ENCODE measurements at regions not wholly inside any gene's neighbourhood (a gene's known extent, or its start where the extent isn't known, plus 50 kb on each side); places are given as distances from the start of the nearest gene placed in this dataset.
"Not testable (repeated sequence)": the region's sequence is repeated elsewhere in the genome, so short reads cannot be mapped to it uniquely, and the experiment has no call there.

DNA sequence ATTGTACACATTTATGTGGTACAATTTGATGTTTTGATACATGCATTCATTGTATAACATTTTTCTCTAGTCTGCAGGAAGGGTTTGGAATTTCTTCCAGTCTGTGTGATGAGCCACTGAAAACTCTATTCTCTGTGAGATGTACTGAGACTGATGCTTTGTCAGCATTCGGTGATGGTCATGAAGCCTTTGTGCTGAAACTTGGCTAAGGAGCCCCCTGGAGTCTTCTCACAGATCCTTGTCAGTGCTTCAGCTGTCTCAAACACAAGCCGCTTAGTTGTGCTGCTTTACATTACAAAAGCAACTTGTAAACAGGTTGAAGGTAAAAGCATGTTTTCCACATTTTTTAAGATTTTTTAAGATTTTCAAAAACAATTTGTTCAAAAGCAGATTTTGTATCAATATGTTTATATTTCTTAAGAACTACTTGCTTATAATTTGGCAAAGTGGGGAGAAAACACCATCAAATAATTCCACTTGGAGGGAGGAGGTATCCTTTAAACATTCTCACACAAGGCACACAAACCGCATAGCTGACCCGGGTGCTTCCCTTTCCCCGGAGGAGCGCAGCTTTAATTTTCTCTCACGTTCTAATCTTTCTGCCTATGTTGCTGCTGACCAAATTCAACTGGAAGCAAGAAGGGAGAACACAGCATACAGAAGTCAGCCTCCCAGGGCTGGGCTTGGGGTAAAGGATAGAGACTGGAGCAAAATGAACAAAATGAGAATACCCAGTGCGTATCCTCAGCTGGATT is 249.8 kb upstream of the VSTM2A start:
- no peak for DNase-seq

DNA sequence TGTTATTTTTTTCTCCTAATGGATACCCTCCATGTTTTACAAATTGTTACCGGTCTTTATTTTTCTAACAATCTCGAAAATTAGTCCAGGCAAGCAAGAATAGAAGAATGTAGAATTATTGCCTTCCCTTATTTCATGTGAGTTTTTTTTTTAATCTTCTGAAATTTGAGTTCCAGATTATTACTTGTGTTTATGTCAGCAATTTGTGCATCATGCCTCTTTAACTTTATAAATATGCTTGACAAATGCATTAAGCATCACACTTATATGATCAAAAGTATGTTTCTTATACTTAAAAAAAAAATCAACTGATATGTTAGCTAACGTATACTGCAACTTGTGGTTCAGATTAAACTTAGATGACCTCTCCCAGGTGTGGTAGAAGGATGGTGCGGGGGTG is 242.7 kb upstream of the VSTM2A start:
- no peak for DNase-seq

GRCh38 chr7:54315955-54316354 is 226.2 kb upstream of the VSTM2A start:
- DNase-seq = not testable (repeated sequence)

- no peak for DNase-seq
These were observed 215.5 kb upstream of the VSTM2A start for GRCh38 chr7:54326592-54327167.

- no peak for DNase-seq
These were observed 211.9 kb upstream of the VSTM2A start for GRCh38 chr7:54330216-54330800.

GRCh38 chr7:54331311-54331710 is 210.9 kb upstream of the VSTM2A start:
- DNase-seq = no peak

GRCh38 chr7:54332301-54332700 is 209.9 kb upstream of the VSTM2A start:
- DNase-seq = no peak

DNA sequence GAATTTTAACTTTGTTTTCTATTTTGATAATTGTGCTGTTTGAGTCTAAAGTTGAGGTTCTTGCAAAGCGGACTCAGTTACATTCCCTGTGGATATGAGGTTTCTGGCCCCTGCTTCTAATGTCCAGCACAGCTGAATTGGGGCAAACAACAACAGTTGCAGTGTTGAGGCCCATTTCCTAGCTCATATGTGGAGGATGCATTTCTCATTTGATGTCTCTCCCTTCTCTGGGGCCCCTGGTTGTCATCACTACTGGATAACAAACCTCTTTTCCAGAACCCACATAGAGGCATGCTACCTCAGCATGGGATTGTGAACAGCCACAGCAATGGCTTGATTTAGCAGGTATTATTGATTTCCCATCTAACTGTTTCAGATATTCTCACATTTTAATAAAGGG is 208.2 kb upstream of the VSTM2A start:
- no peak for DNase-seq

DNA sequence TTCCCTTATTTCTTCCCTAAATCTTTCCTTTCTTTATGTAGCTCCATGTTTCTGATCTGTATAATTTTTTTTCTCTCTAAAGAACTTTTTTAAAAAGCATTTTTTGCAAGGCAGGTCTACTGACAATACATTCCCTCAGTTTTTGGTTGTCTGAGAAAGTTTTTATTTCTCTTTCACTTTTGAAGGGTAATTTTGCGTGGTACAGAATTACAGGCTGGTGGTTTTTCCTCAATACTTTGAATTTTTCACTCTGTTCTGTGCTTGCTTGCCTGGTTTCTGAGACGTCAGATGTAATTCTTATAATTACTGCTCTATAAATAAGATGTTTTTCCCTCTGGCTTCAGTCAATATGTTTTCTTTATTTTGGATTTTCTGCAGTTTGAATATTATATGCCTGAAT is 205.4 kb upstream of the VSTM2A start:
- no peak for DNase-seq

DNA sequence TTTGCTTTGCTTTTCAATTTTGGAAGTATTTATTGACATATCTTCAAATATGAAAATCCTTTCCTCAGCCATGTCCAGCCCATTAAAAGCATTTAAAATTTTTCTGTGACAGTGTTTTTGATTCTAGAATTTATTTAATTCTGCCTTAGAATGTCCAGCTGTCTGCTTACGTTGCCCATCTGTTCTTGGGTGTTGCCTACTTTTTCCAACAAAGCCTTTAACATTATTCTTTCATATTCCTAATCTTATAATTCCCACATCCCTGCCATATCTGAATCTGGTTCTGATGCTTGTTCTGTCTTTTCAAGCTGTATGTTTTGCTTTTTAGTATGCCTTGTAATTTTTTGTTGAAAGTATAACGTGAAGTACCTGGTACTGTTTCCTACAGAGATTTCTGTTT is 204.7 kb upstream of the VSTM2A start:
- DNase-seq = no peak

DNA sequence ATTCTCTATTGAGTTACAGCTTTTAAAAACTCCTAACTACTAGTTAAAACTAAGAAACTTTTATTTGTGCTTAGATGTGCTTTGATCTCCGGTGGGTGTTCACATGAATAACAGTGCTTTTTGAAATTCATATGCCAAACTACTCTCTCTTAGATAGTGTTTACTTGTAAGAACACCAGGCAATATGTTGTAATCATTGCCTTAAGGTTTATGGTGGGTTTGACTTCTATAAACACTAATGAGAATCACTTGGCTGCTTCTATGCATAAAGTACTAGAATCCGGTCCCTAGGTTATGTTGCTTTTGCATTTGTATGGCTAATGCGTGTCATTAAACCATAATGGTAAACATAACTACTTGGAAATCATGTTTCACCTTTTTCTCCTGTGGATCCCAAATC is 203.9 kb upstream of the VSTM2A start:
- no peak for DNase-seq

DNA sequence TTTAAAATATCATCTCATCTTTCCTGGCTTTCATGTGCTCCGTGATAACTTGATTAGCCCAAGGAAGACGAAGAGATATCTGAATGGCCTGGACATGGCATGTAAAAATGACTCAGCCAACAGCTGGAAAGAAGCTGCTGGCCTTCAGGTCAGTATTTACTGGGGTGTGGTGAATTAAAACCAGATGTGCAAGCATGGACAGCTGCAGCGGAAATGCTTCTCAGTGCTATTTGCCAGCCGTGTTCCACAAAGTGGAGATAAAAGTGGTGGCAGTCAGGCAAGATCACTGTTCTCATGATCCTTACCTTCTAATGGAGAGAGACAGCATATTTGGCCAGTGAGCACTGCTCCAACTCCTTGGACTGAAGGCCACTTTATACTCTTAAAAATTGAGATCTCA is 203.1 kb upstream of the VSTM2A start:
- no peak for DNase-seq

- DNase-seq = no peak
These were observed 199.7 kb upstream of the VSTM2A start for GRCh38 chr7:54342458-54342857.

- no peak for DNase-seq
These were observed 198.7 kb upstream of the VSTM2A start for GRCh38 chr7:54343511-54343910.

DNA sequence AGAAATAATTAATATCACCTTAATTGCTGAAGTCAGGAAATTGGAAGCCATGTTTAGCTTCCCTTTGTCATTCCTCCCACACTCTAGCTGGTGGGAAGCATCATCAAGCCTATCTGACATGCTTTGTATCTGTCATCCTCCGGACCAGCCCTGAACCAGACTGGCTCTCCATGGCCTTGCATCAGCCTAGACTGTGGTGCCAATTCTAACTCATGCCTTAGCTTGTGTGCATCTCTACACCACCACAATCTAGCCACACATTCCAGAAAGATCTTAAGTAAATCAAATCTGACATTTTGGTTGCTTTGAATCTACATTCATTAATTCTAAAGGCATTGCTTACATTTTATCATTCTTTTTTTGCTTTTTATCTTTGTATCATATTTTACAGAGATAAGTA is 196.4 kb upstream of the VSTM2A start:
- no peak for DNase-seq

GRCh38 chr7:54349229-54349628 is 192.9 kb upstream of the VSTM2A start:
- DNase-seq = no peak

- no peak for DNase-seq
These were observed 187.7 kb upstream of the VSTM2A start for GRCh38 chr7:54354436-54354835.

GRCh38 chr7:54355842-54356241 is 186.3 kb upstream of the VSTM2A start:
- DNase-seq = no peak

DNA sequence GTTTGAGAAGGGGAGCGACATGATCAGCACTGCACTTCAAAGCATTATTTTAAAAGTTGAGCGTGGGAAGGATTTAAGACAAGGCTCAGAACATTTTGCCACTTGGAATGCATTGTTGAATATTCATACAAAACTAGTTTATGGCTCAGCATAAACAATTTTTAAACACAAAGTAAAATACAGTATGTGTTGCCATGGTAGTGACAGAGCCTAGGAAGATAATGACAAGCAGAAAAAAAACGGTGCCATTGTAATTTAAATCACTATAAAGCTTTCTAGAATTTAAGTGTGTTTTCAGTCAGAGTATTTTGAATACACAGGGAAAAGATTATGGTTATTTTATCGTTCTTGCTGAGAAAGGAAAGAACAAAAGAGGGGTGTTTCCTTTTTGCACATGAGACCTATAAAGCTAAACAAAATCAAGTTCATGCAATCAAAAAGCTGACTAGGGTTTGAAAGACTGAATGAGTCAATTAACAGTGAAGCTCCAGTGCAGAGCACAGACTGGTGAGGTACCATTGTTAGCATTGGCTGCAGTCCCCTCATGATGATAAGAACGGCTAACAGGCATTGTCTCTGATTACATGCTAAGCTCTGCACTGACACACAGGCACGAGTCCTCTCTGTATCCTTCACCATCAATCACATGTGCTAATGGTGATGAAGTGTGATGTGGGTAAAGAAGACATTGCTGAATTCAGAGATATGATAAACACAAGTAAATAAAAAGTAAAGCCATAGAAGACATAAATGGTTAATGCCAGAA is 181.9 kb upstream of the VSTM2A start:
- no peak for DNase-seq

- no peak for DNase-seq
These were observed 151.6 kb upstream of the VSTM2A start for GRCh38 chr7:54390565-54390964.

- no peak for DNase-seq
These were observed 149.2 kb upstream of the VSTM2A start for GRCh38 chr7:54392935-54393334.

GRCh38 chr7:54394834-54395233 is 147.3 kb upstream of the VSTM2A start:
- no peak for DNase-seq

- no peak for DNase-seq
These were observed 144.2 kb upstream of the VSTM2A start for GRCh38 chr7:54397836-54398612.
